ENCODE measurements at regions not wholly inside any gene's neighbourhood (a gene's known extent, or its start where the extent isn't known, plus 50 kb on each side); places are given as distances from the start of the nearest gene placed in this dataset.

- H3K36me3 ChIP-seq (replicated peaks in 1 of 2; ENCODE audit: control extremely low read depth in 1 of 2, control insufficient read depth in 1 of 2, extremely low read depth in 1 of 2, insufficient read depth in 2 of 2, low read length in 1 of 2) = no peaks in the 10 kb centered on the region
- Mint-ChIP-seq H3K27ac (no peak overlapping the region), H3K4me3 (no peak overlapping the region), H3K9me3 (ENCODE audit: insufficient read depth) (no peaks in the 10 kb centered on the region), H3K4me1 (no peaks in the 10 kb centered on the region), H3K27me3 (peaks cover 4% of the 10 kb centered on the region)
- no peak overlapping the region for H3K9ac ChIP-seq (ENCODE audit: low read length)
- H3K79me2 ChIP-seq (ENCODE audit: control insufficient read depth, insufficient read depth, low read length) = no peaks in the 10 kb centered on the region
- H3K4me2 ChIP-seq (replicated peaks; ENCODE audit: low read depth, low read length, poor library complexity, severe bottlenecking) = no peak overlapping the region
- CTCF ChIA-PET = no interaction called here
- no peaks in the 10 kb centered on the region for H3K4me1 ChIP-seq (ENCODE audit: control insufficient read depth in 2 of 2, insufficient read depth in 2 of 2, low read length in 2 of 2)
- WGBS (ENCODE audit: insufficient coverage) = 100% methylated on average over 1 of the region's 4 CpGs
- H3K4me3 ChIP-seq (ENCODE audit: control extremely low read depth in 1 of 5, extremely low read depth in 1 of 5, insufficient read depth in 1 of 5, low read depth in 2 of 5, low read length in 4 of 5) = no peak overlapping the region
- POLR2A ChIA-PET = no interaction called here
- H2AFZ ChIP-seq (ENCODE audit: insufficient read depth, low read depth, low read length, poor library complexity, severe bottlenecking) = no peak overlapping the region
- intact Hi-C loops (cut with micrococcal nuclease) = no loop called here
- no peaks in the 10 kb centered on the region for H4K20me1 ChIP-seq (ENCODE audit: control insufficient read depth, insufficient read depth, low read length, poor library complexity, severe bottlenecking)
- no peak for TF ChIP-seq EZH2 (IDR thresholded peaks at IDR 0.05; ENCODE audit: borderline replicate concordance, insufficient read depth, low read depth, low read length, poor library complexity, severe bottlenecking)
- TF ChIP-seq, protein P1, sequence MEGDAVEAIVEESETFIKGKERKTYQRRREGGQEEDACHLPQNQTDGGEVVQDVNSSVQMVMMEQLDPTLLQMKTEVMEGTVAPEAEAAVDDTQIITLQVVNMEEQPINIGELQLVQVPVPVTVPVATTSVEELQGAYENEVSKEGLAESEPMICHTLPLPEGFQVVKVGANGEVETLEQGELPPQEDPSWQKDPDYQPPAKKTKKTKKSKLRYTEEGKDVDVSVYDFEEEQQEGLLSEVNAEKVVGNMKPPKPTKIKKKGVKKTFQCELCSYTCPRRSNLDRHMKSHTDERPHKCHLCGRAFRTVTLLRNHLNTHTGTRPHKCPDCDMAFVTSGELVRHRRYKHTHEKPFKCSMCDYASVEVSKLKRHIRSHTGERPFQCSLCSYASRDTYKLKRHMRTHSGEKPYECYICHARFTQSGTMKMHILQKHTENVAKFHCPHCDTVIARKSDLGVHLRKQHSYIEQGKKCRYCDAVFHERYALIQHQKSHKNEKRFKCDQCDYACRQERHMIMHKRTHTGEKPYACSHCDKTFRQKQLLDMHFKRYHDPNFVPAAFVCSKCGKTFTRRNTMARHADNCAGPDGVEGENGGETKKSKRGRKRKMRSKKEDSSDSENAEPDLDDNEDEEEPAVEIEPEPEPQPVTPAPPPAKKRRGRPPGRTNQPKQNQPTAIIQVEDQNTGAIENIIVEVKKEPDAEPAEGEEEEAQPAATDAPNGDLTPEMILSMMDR (IDR thresholded peaks at IDR 0.05) = no peak
- ATAC-seq (ENCODE audit: low read depth) (no peak), DNase-seq (no peak)
- peaks cover 0 to 4% (median 0%) of the 10 kb centered on the region in 4 experiments for H3K27me3 ChIP-seq (replicated peaks in 1 of 4; ENCODE audit: control extremely low read depth in 1 of 4, control insufficient read depth in 3 of 4, insufficient read depth in 4 of 4, low read length in 3 of 4)
- peaks cover 0 to 3% (median 0%) of the 10 kb centered on the region in 3 donors for H3K9me3 ChIP-seq (ENCODE audit: control extremely low read depth in 1 of 3, control insufficient read depth in 2 of 3, insufficient read depth in 1 of 3, low read length in 2 of 3)
- H3K27ac ChIP-seq (ENCODE audit: low read length in 2 of 2) = no peak overlapping the region
Observed at GRCh38 chr1:58062635-58063034, 483.9 kb downstream of the OMA1 start.

- H3K36me3 ChIP-seq (replicated peaks in 1 of 2; ENCODE audit: control extremely low read depth in 1 of 2, control insufficient read depth in 1 of 2, extremely low read depth in 1 of 2, insufficient read depth in 2 of 2, low read length in 1 of 2) = no peaks in the 10 kb centered on the region
- intact Hi-C loops (cut with micrococcal nuclease) = no loop called here
- H3K27me3 ChIP-seq (replicated peaks in 1 of 4; ENCODE audit: control extremely low read depth in 1 of 4, control insufficient read depth in 3 of 4, insufficient read depth in 4 of 4, low read length in 3 of 4) = peaks cover 0 to 4% (median 0%) of the 10 kb centered on the region in 4 experiments
- no peaks in the 10 kb centered on the region for H3K4me1 Mint-ChIP-seq
- DNase-seq (no peak), ATAC-seq (ENCODE audit: low read depth) (no peak)
- H4K20me1 ChIP-seq (ENCODE audit: control insufficient read depth, insufficient read depth, low read length, poor library complexity, severe bottlenecking) = no peaks in the 10 kb centered on the region
- H3K9me3 Mint-ChIP-seq (ENCODE audit: insufficient read depth) = no peaks in the 10 kb centered on the region
- no peak overlapping the region for H3K27ac Mint-ChIP-seq
- ChIA-PET CTCF (no interaction called here), POLR2A (no interaction called here)
- H3K27me3 Mint-ChIP-seq = peaks cover 4% of the 10 kb centered on the region
- 52% methylated on average over 8 of the region's 9 CpGs for WGBS (ENCODE audit: insufficient coverage)
- H2AFZ ChIP-seq (ENCODE audit: insufficient read depth, low read depth, low read length, poor library complexity, severe bottlenecking) = no peak overlapping the region
- peaks cover 0 to 2% (median 0%) of the 10 kb centered on the region in 3 donors for H3K9me3 ChIP-seq (ENCODE audit: control extremely low read depth in 1 of 3, control insufficient read depth in 2 of 3, insufficient read depth in 1 of 3, low read length in 2 of 3)
- TF ChIP-seq, protein P1 (IDR thresholded peaks at IDR 0.05) = no peak
- TF ChIP-seq EZH2 (IDR thresholded peaks at IDR 0.05; ENCODE audit: borderline replicate concordance, insufficient read depth, low read depth, low read length, poor library complexity, severe bottlenecking) = no peak
- H3K4me1 ChIP-seq (ENCODE audit: control insufficient read depth in 2 of 2, insufficient read depth in 2 of 2, low read length in 2 of 2) = no peaks in the 10 kb centered on the region
- no peak overlapping the region for H3K9ac ChIP-seq (ENCODE audit: low read length)
- H3K79me2 ChIP-seq (ENCODE audit: control insufficient read depth, insufficient read depth, low read length) = no peaks in the 10 kb centered on the region
- no peak overlapping the region for H3K4me3 Mint-ChIP-seq
- H3K4me3 ChIP-seq (ENCODE audit: control extremely low read depth in 1 of 5, extremely low read depth in 1 of 5, insufficient read depth in 1 of 5, low read depth in 2 of 5, low read length in 4 of 5) = no peak overlapping the region
- no peak overlapping the region for H3K27ac ChIP-seq (ENCODE audit: low read length in 2 of 2)
- no peak overlapping the region for H3K4me2 ChIP-seq (replicated peaks; ENCODE audit: low read depth, low read length, poor library complexity, severe bottlenecking)
Observed at GRCh38 chr1:58060559-58061170, 485.9 kb downstream of the OMA1 start.
